Liver (tissue), 8 donors: ENCODE measurements at regions not wholly inside any gene's neighbourhood (a gene's known extent, or its start where the extent isn't known, plus 50 kb on each side); places are given as distances from the start of the nearest gene placed in this dataset.
"Not testable (repeated sequence)": the region's sequence is repeated elsewhere in the genome, so short reads cannot be mapped to it uniquely, and the experiment has no call there.

Experiments used
- DNase-seq: peaks from one replicate; pipeline ENCODE4 v3.0.0-alpha.2; 2017; ENCODE audit warnings: low spot score
- H3K27ac ChIP-seq, 2 donors: one replicate each; pipeline ENCODE4 v1.7.0; 2013; ENCODE audit warnings: inconsistent platforms in 2 of 2, low read length in 2 of 2, control low read depth in 1 of 2, low read depth in 1 of 2, mild to moderate bottlenecking in 1 of 2
- H3K27me3 ChIP-seq, 4 donors: one replicate each; pipeline versions ENCODE4 v1.6.1 to v1.7.0; 2013; ENCODE audit warnings: low read length in 3 of 4, inconsistent platforms in 1 of 4, mild to moderate bottlenecking in 1 of 4, moderate library complexity in 1 of 4; ENCODE audit not compliant: control insufficient read depth in 4 of 4, insufficient read depth in 4 of 4
- H3K36me3 ChIP-seq, 4 donors: one replicate each; pipeline versions ENCODE4 v1.6.1 to v1.7.0; 2013; ENCODE audit warnings: low read length in 3 of 4, mild to moderate bottlenecking in 3 of 4, low read depth in 1 of 4, moderate library complexity in 1 of 4; ENCODE audit not compliant: control insufficient read depth in 4 of 4, insufficient read depth in 3 of 4
- H3K4me1 ChIP-seq, 4 donors: one replicate each; pipeline versions ENCODE4 v1.6.1 to v1.7.0; 2013; ENCODE audit warnings: low read length in 3 of 4, mild to moderate bottlenecking in 3 of 4, moderate library complexity in 1 of 4; ENCODE audit not compliant: control insufficient read depth in 4 of 4, insufficient read depth in 4 of 4
- H3K4me3 ChIP-seq, 3 donors: one replicate each; pipeline versions ENCODE4 v1.6.1 to v1.7.0; 2013; ENCODE audit warnings: low read length in 3 of 3, control low read depth in 1 of 3, low read depth in 1 of 3, mild to moderate bottlenecking in 1 of 3
- H3K9ac ChIP-seq, 2 donors: one replicate each; pipeline ENCODE4 v1.7.0; 2013; ENCODE audit warnings: low read length in 2 of 2, mild to moderate bottlenecking in 2 of 2, moderate library complexity in 2 of 2, control low read depth in 1 of 2, low read depth in 1 of 2
- H3K9me3 ChIP-seq, 4 donors: one replicate each; pipeline versions ENCODE4 v1.6.1 to v1.7.0; 2013; ENCODE audit warnings: low read length in 3 of 4; ENCODE audit not compliant: control insufficient read depth in 4 of 4
- ATF3 ChIP-seq: IDR thresholded peaks from 2 replicates; pipeline ENCODE4 v1.6.1; 2016; ENCODE audit warnings: antibody characterized with exemption
- CTCF ChIP-seq: fragments of 150-350 bp; IDR thresholded peaks from 2 replicates; pipeline ENCODE4 v1.5.1; 2017; ENCODE audit warnings: improper control_type of control experiment, low read depth, low read length; ENCODE audit not compliant: missing input control
- EGR1 ChIP-seq, 2 donors: IDR thresholded peaks; 2 replicates each; pipeline ENCODE4 v1.6.1; 2016 to 2018; ENCODE audit warnings: antibody characterized with exemption in 2 of 2, low read depth in 2 of 2
- FOXA1 ChIP-seq: IDR thresholded peaks from 2 replicates; pipeline ENCODE4 v1.6.1; 2016; ENCODE audit warnings: antibody characterized with exemption
- FOXA2 ChIP-seq: IDR thresholded peaks from 2 replicates; pipeline ENCODE4 v1.6.1; 2016; ENCODE audit warnings: antibody characterized with exemption
- GABPA ChIP-seq, 2 donors: IDR thresholded peaks in 1 of 2; conservative IDR thresholded peaks in 1 of 2; 2 replicates each; pipeline ENCODE4 v1.6.1; 2016; ENCODE audit warnings: antibody characterized with exemption in 2 of 2, mild to moderate bottlenecking in 1 of 2, moderate library complexity in 1 of 2
- HNF4A ChIP-seq, 2 donors: conservative IDR thresholded peaks; 2 replicates each; pipeline ENCODE4 v1.6.1; 2016; ENCODE audit warnings: antibody characterized with exemption in 2 of 2, mild to moderate bottlenecking in 2 of 2
- HNF4G ChIP-seq: IDR thresholded peaks from 2 replicates; pipeline ENCODE4 v1.6.1; 2016; ENCODE audit warnings: antibody characterized with exemption
- JUND ChIP-seq, 2 donors: IDR thresholded peaks; 2 replicates each; pipeline ENCODE4 v1.6.1; 2016; ENCODE audit warnings: antibody characterized with exemption in 2 of 2
- MAX ChIP-seq: IDR thresholded peaks from 2 replicates; pipeline ENCODE4 v1.6.1; 2016; ENCODE audit warnings: antibody characterized with exemption
- RAD21 ChIP-seq, 2 donors: IDR thresholded peaks; 2 replicates each; pipeline ENCODE4 v1.6.1; 2016; ENCODE audit warnings: antibody characterized with exemption in 2 of 2, mild to moderate bottlenecking in 2 of 2
- RXRA ChIP-seq, 2 donors: IDR thresholded peaks; 2 replicates each; pipeline ENCODE4 v1.6.1; 2017 to 2018; ENCODE audit warnings: antibody characterized with exemption in 2 of 2, mild to moderate bottlenecking in 1 of 2
- SP1 ChIP-seq: IDR thresholded peaks from 2 replicates; pipeline ENCODE4 v1.6.1; 2018; ENCODE audit warnings: antibody characterized with exemption, mild to moderate bottlenecking
- TAF1 ChIP-seq: conservative IDR thresholded peaks from 2 replicates; pipeline ENCODE4 v1.6.1; 2016; ENCODE audit warnings: antibody characterized with exemption, mild to moderate bottlenecking
- YY1 ChIP-seq: IDR thresholded peaks from 2 replicates; pipeline ENCODE4 v1.6.1; 2016; ENCODE audit warnings: antibody characterized with exemption, mild to moderate bottlenecking
- ZBTB33 ChIP-seq: IDR thresholded peaks from 2 replicates; pipeline ENCODE4 v1.6.1; 2016; ENCODE audit warnings: antibody characterized with exemption
- WGBS: extraction: QIAGEN DNeasy Blood & Tissue Kit; methylation state at CpG from one replicate; pipeline ENCODE4 v1.1.7; 2013; 5-methylcytosine and 5-hydroxymethylcytosine counted together
- donor health status: healthy.
- donor health status: healthy.
- donor health status: healthy.
- donor health status: healthy.
- donor health status: healthy.

GRCh38 chr10:121382029-121382520, 216.2 kb downstream of the FGFR2 start:
- WGBS, result 97% methylated on average over 33 of the region's 33 CpGs
- not testable (repeated sequence) for H3K36me3 ChIP-seq, H3K4me3 ChIP-seq, H3K27ac ChIP-seq, H3K9ac ChIP-seq, H3K4me1 ChIP-seq, H3K27me3 ChIP-seq, H3K9me3 ChIP-seq, DNase-seq

DNA sequence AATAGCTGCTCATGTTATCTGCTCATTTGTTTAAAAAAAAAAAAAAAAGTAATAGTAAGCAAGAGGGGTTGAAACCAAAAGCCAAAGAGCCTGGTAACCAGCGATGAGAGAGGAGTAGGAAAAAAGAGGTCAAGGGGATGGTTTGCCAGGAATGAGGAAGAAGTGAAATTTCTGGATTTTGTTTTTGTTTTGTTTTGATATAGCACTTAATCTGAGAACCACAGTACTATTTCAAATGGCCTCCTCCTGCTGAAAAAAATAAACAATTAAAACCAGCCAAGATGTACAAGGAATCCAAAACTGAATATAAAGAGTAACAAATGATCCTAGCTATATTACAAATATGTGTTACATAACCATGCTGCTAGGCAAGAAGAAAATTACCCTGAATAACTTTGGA, 213.1 kb downstream of the FGFR2 start:
- H3K4me3 ChIP-seq, result no peak overlapping the region

More for the DNA sequence above, 213.1 kb downstream of the FGFR2 start:
- WGBS, result 87% methylated on average over 1 of the region's 1 CpG
- Histone ChIP-seq H3K9me3 (no peaks in the 10 kb centered on the region), H3K27me3 (no peaks in the 10 kb centered on the region), H3K9ac (no peak overlapping the region), H3K27ac (no peak overlapping the region), H3K36me3 (no peaks in the 10 kb centered on the region), H3K4me1 (no peaks in the 10 kb centered on the region)
- no peak for DNase-seq
- TF ChIP-seq YY1, result no peak
- no peak for TF ChIP-seq EGR1 (IDR thresholded peaks at IDR 0.05; ENCODE audit: low read depth in 2 of 2)
- no peak for TF ChIP-seq JUND (IDR thresholded peaks at IDR 0.05)
- no peak for TF ChIP-seq SP1
- TF ChIP-seq GABPA (IDR thresholded peaks at IDR 0.05 in 1 of 2, conservative IDR thresholded peaks at IDR 0.05 in 1 of 2), result no peak
- TF ChIP-seq CTCF, result no peak
- no peak for TF ChIP-seq RAD21 (IDR thresholded peaks at IDR 0.05)
- TF ChIP-seq HNF4A (conservative IDR thresholded peaks at IDR 0.05), result no peak
- no peak for TF ChIP-seq FOXA2
- TF ChIP-seq FOXA1, result no peak
- no peak for TF ChIP-seq ZBTB33
- no peak for TF ChIP-seq RXRA (IDR thresholded peaks at IDR 0.05)
- TF ChIP-seq ATF3, result no peak
- no peak for TF ChIP-seq MAX
- TF ChIP-seq HNF4G, result no peak
- no peak for TF ChIP-seq TAF1
